H1 (cell line): ENCODE measurements at regions not wholly inside any gene's neighbourhood (a gene's known extent, or its start where the extent isn't known, plus 50 kb on each side); places are given as distances from the start of the nearest gene placed in this dataset.
A peak's percentile ranks its signal among the peaks of the same experiment; 100 is the strongest.

ENCODE experiments used
- CTCF ChIA-PET: fragments of 300-600 bp; sonication (Branson Sonifier 250); formaldehyde crosslinking; loops from one replicate; lab custom pipeline; 2021; ENCODE audit not compliant: partially characterized antibody; lab: Charles Lee
- POLR2A ChIA-PET: fragments of 300-600 bp; sonication (Branson Sonifier 250); formaldehyde crosslinking; loops from one replicate; lab custom pipeline; 2021; ENCODE audit warnings: inconsistent platforms; ENCODE audit not compliant: partially characterized antibody; lab: Charles Lee
- DNase-seq, 2 experiments: peaks; one replicate each; pipeline versions ENCODE4 v3.0.0 to v3.0.0-alpha.2; 2010 to 2022; ENCODE audit warnings: low spot score in 2 of 2, low read depth in 1 of 2, mixed read lengths in 1 of 2
- FAIRE-seq: peaks from 2 replicates; lab custom pipeline; 2011; peaks lifted over from hg19 to GRCh38; lab: Jason Lieb, UNC
- H2AFZ ChIP-seq: 2 replicates; pipeline ENCODE4 v1.8.1; 2012; ENCODE audit warnings: low read length, inconsistent platforms
- H2AK5ac ChIP-seq: 2 replicates; pipeline ENCODE4 v1.6.1; 2013; ENCODE audit warnings: low read depth, low read length
- H2BK120ac ChIP-seq: replicated peaks from 2 replicates; pipeline ENCODE3; 2013; ENCODE audit warnings: low read depth, low read length, inconsistent platforms
- H2BK12ac ChIP-seq: 2 replicates; pipeline ENCODE4 v1.6.1; 2013; ENCODE audit warnings: low read depth, low read length
- H2BK15ac ChIP-seq: 2 replicates; pipeline ENCODE4 v1.6.1; 2013; ENCODE audit warnings: low read length
- H2BK20ac ChIP-seq: 2 replicates; pipeline ENCODE4 v1.6.1; 2013; ENCODE audit warnings: low read length
- H2BK5ac ChIP-seq: 2 replicates; pipeline ENCODE4 v1.6.1; 2013; ENCODE audit warnings: low read depth, low read length
- H3K14ac ChIP-seq: 2 replicates; pipeline ENCODE4 v1.6.1; 2013; ENCODE audit warnings: inconsistent platforms; ENCODE audit not compliant: insufficient read length
- H3K18ac ChIP-seq: 2 replicates; pipeline ENCODE4 v1.6.1; 2013; ENCODE audit warnings: low read length; ENCODE audit errors: extremely low read depth
- H3K23ac ChIP-seq: 2 replicates; pipeline ENCODE4 v1.6.1; 2013; ENCODE audit warnings: inconsistent platforms; ENCODE audit not compliant: insufficient read length
- H3K23me2 ChIP-seq: 2 replicates; pipeline ENCODE4 v1.6.1; 2013; ENCODE audit warnings: low read depth, low read length
- H3K27ac ChIP-seq: 2 replicates; pipeline ENCODE4 v1.6.1; 2011; ENCODE audit warnings: low read depth, low read length, inconsistent platforms
- H3K27me3 ChIP-seq, 4 experiments: replicated peaks in 1 of 4; 1 replicate in 1 of 4; 2 replicates in 3 of 4; pipeline versions ENCODE4 v1.6.1 to v1.8.1; 2011 to 2013; ENCODE audit warnings: low read length in 3 of 4, mild to moderate bottlenecking in 3 of 4, inconsistent platforms in 2 of 4, mixed read lengths in 2 of 4, moderate library complexity in 1 of 4; ENCODE audit not compliant: control insufficient read depth in 3 of 4, insufficient read depth in 3 of 4; ENCODE audit errors: extremely low read depth in 1 of 4
- H3K36me3 ChIP-seq, 4 experiments: 2 replicates each; pipeline versions ENCODE4 v1.6.1 to v1.8.1; 2011 to 2013; ENCODE audit warnings: mild to moderate bottlenecking in 4 of 4, low read length in 3 of 4, moderate library complexity in 2 of 4, control low read depth in 1 of 4, inconsistent platforms in 1 of 4; ENCODE audit not compliant: insufficient read depth in 4 of 4, control insufficient read depth in 2 of 4
- H3K4ac ChIP-seq: replicated peaks from 2 replicates; pipeline ENCODE3; 2013; ENCODE audit warnings: low read length, low read depth, mixed read lengths, inconsistent platforms; ENCODE audit not compliant: insufficient read length
- H3K4me1 ChIP-seq, 4 experiments: replicated peaks in 1 of 4; 1 replicate in 1 of 4; 2 replicates in 3 of 4; pipeline versions ENCODE4 v1.6.1 to v1.8.1; 2011 to 2013; ENCODE audit warnings: low read length in 3 of 4, inconsistent platforms in 2 of 4, mixed read lengths in 1 of 4; ENCODE audit not compliant: insufficient read depth in 4 of 4, control insufficient read depth in 3 of 4
- H3K4me2 ChIP-seq, 2 experiments: 2 replicates each; pipeline versions ENCODE4 v1.6.1 to v1.8.1; 2011 to 2013; ENCODE audit warnings: low read depth in 2 of 2, low read length in 2 of 2, control low read depth in 1 of 2, inconsistent platforms in 1 of 2, mild to moderate bottlenecking in 1 of 2; ENCODE audit not compliant: insufficient read depth in 1 of 2
- H3K4me3 ChIP-seq, 4 experiments: fragments of 200-600, 300-600 bp in 1 of 4; sonication (generic), shearing (Covaris generic), sonication (Bioruptor Twin) in 1 of 4; 2 replicates each; pipeline versions ENCODE4 v1.5.1 to v1.8.1; 2011 to 2016; ENCODE audit warnings: low read length in 4 of 4, low read depth in 3 of 4, control low read depth in 2 of 4, inconsistent platforms in 2 of 4, mild to moderate bottlenecking in 2 of 4, mixed read lengths in 1 of 4, moderate library complexity in 1 of 4; ENCODE audit not compliant: insufficient read depth in 2 of 4; ENCODE audit errors: extremely low read depth in 1 of 4
- H3K56ac ChIP-seq: replicated peaks from 2 replicates; pipeline ENCODE3; 2013; ENCODE audit warnings: low read depth, mild to moderate bottlenecking, mixed read lengths, low read length, inconsistent platforms; ENCODE audit not compliant: insufficient read length
- H3K79me1 ChIP-seq: 2 replicates; pipeline ENCODE4 v1.6.1; 2013; ENCODE audit warnings: low read depth, low read length, control low read depth
- H3K79me2 ChIP-seq, 2 experiments: 2 replicates each; pipeline versions ENCODE4 v1.6.1 to v1.8.1; 2012 to 2013; ENCODE audit warnings: low read length in 2 of 2, mild to moderate bottlenecking in 2 of 2, inconsistent platforms in 1 of 2; ENCODE audit not compliant: insufficient read depth in 2 of 2, control insufficient read depth in 1 of 2
- H3K9ac ChIP-seq, 4 experiments: replicated peaks in 1 of 4; 1 replicate in 1 of 4; 2 replicates in 3 of 4; pipeline versions ENCODE4 v1.6.1 to v1.8.1; 2011 to 2013; ENCODE audit warnings: low read depth in 3 of 4, low read length in 3 of 4, control low read depth in 2 of 4, mild to moderate bottlenecking in 2 of 4, moderate library complexity in 2 of 4, inconsistent platforms in 1 of 4; ENCODE audit errors: extremely low read depth in 1 of 4
- H3K9me3 ChIP-seq, 2 experiments: 2 replicates each; pipeline versions ENCODE4 v1.6.1 to v1.8.1; 2012 to 2013; ENCODE audit warnings: mild to moderate bottlenecking in 2 of 2, moderate library complexity in 2 of 2, control low read depth in 1 of 2, inconsistent platforms in 1 of 2, low read depth in 1 of 2, low read length in 1 of 2, mixed read lengths in 1 of 2; ENCODE audit not compliant: insufficient read depth in 2 of 2
- H4K20me1 ChIP-seq, 2 experiments: replicated peaks in 1 of 2; 2 replicates each; pipeline versions ENCODE3 to v1.8.1; 2011 to 2013; ENCODE audit warnings: inconsistent platforms in 2 of 2, low read length in 2 of 2, mild to moderate bottlenecking in 1 of 2; ENCODE audit not compliant: insufficient read depth in 2 of 2, control insufficient read depth in 1 of 2
- H4K5ac ChIP-seq: 2 replicates; pipeline ENCODE4 v1.6.1; 2013; ENCODE audit warnings: low read length, low read depth, mixed read lengths, inconsistent platforms; ENCODE audit not compliant: insufficient read length
- H4K8ac ChIP-seq: 2 replicates; pipeline ENCODE4 v1.8.0; 2013; ENCODE audit warnings: mild to moderate bottlenecking, moderate library complexity, low read length, inconsistent platforms; ENCODE audit not compliant: insufficient read depth; ENCODE audit errors: extremely low read depth
- H4K91ac ChIP-seq: replicated peaks from 2 replicates; pipeline ENCODE3; 2013; ENCODE audit warnings: low read length, mixed read lengths, inconsistent platforms; ENCODE audit not compliant: insufficient read length
- HDAC6 ChIP-seq: IDR thresholded peaks from one replicate; pipeline ENCODE4 v1.7.1; 2012; ENCODE audit warnings: low read depth, mild to moderate bottlenecking, inconsistent platforms, low read length, moderate library complexity
- WGBS, 2 experiments: shearing (Covaris generic) in 1 of 2; methylation state at CpG; one replicate each; pipeline versions ENCODE4 v1.1.6 to v1.1.7; 2013 to 2015; ENCODE audit warnings: low lambda C conversion rate in 2 of 2, mixed read lengths in 2 of 2, inconsistent platforms in 1 of 2, low coverage in 1 of 2, missing lambda C conversion rate in 1 of 2; ENCODE audit not compliant: insufficient replicate concordance in 2 of 2, insufficient coverage in 1 of 2, insufficient read length in 1 of 2; ENCODE audit errors: extremely low coverage in 1 of 2, missing lambda C conversion rate in 1 of 2; 5-methylcytosine and 5-hydroxymethylcytosine counted together

GRCh38 chr20:1810572-1810925 is 84.7 kb upstream of the SIRPA start:
- Histone ChIP-seq H3K9me3 (no peaks in the 10 kb centered on the region), H2AFZ (no peak overlapping the region), H3K36me3 (no peaks in the 10 kb centered on the region), H2BK5ac (0 out of 2 replicates have a peak overlapping the region, but pooled peaks have one; percentile 48), H4K5ac (no peak overlapping the region), H3K79me1 (no peaks in the 10 kb centered on the region), H2AK5ac (0 out of 2 replicates have a peak overlapping the region, but pooled peaks have one; percentile 67), H2BK12ac (peak overlapping the region; percentile 82; the same call in 1 of the 2 replicates), H4K8ac (no peak overlapping the region), H3K4ac (no peak overlapping the region), H3K27ac (no peak overlapping the region), H3K27me3 (peaks cover 0 to 2% (median 0%) of the 10 kb centered on the region in 4 experiments; a peak in 2 of 7 replicates), H4K91ac (no peak overlapping the region), H3K4me1 (peaks cover 9 to 15% (median 11%) of the 10 kb centered on the region in 4 experiments), H2BK120ac (no peak overlapping the region), H2BK15ac (no peak overlapping the region), H3K23ac (no peak overlapping the region), H2BK20ac (no peak overlapping the region), H4K20me1 (no peaks in the 10 kb centered on the region), H3K18ac (0 out of 2 replicates have a peak overlapping the region, but pooled peaks have one; percentile 56), H3K56ac (no peak overlapping the region), H3K79me2 (no peaks in the 10 kb centered on the region), H3K4me3 (no peak overlapping the region), H3K14ac (no peak overlapping the region), H3K4me2 (no peak overlapping the region), H3K9ac (no peak overlapping the region), H3K23me2 (peaks cover 1% of the 10 kb centered on the region; the same call in 1 of the 2 replicates)
- DNase-seq (no peak), FAIRE-seq (no peak)
- POLR2A ChIA-PET: interaction anchor here (1.0 to 2.2 kb wide), 3 partner anchors 8 to 10 kb away, joined by 3 to 14 read pairs (median 5); no protein-coding TSS in a partner anchor
- TF ChIP-seq HDAC6: no peak
- CTCF ChIA-PET: interaction anchor here (0.9 to 1.6 kb wide), 4 partner anchors 9 to 41 kb away, joined by 3 to 7 read pairs (median 4); no protein-coding TSS in a partner anchor
- WGBS, 2 experiments: 84% methylated on average over 5 of the region's 5 CpGs; no CpG with 5 or more reads in 1 of the 2 experiments
